HG03159 (cell line): ENCODE measurements at regions not wholly inside any gene's neighbourhood (a gene's known extent, or its start where the extent isn't known, plus 50 kb on each side); places are given as distances from the start of the nearest gene placed in this dataset.
"Not testable (repeated sequence)": the region's sequence is repeated elsewhere in the genome, so short reads cannot be mapped to it uniquely, and the experiment has no call there.

Experiments used
- ATAC-seq: cut with Tn5 transposase; IDR thresholded peaks from one replicate; pipeline ENCODE4 v1.9.1; 2021; ENCODE audit warnings: mild to moderate bottlenecking, moderate library complexity; ENCODE audit not compliant: unreplicated experiment

GRCh38 chr5:92548346-92548745 is 1032.7 kb downstream of the NR2F1-AS1 start:
- no peak for ATAC-seq

GRCh38 chr5:92544596-92544995 is 1036.4 kb downstream of the NR2F1-AS1 start:
- ATAC-seq: no peak

GRCh38 chr5:92544036-92544435 is 1037.0 kb downstream of the NR2F1-AS1 start:
- ATAC-seq: no peak

- ATAC-seq: no peak
Measured at GRCh38 chr5:92543201-92543600, 1037.8 kb downstream of the NR2F1-AS1 start.

- ATAC-seq: not testable (repeated sequence)
Measured at GRCh38 chr5:92542017-92542416, 1039.0 kb downstream of the NR2F1-AS1 start.

GRCh38 chr5:92527311-92528078 is 1053.5 kb downstream of the NR2F1-AS1 start:
- ATAC-seq: peak; percentile 73

- ATAC-seq: no peak
Measured at GRCh38 chr5:92525131-92525530, 1055.9 kb downstream of the NR2F1-AS1 start.

GRCh38 chr5:92519811-92520632 is 1061.0 kb downstream of the NR2F1-AS1 start:
- ATAC-seq: no peak

GRCh38 chr5:92518318-92518904 is 1062.6 kb downstream of the NR2F1-AS1 start:
- ATAC-seq: peak; percentile 99

- no peak for ATAC-seq
Measured at GRCh38 chr5:92514896-92515295, 1066.1 kb downstream of the NR2F1-AS1 start.

- ATAC-seq: no peak
Measured at GRCh38 chr5:92513067-92513466, 1068.0 kb downstream of the NR2F1-AS1 start.

- no peak for ATAC-seq
Measured at GRCh38 chr5:92508271-92508670, 1072.7 kb downstream of the NR2F1-AS1 start.

GRCh38 chr5:92505925-92506324 is 1075.1 kb downstream of the NR2F1-AS1 start:
- ATAC-seq: no peak

- no peak for ATAC-seq
Measured at GRCh38 chr5:92505145-92505544, 1075.9 kb downstream of the NR2F1-AS1 start.

- no peak for ATAC-seq
Measured at GRCh38 chr5:92504346-92504745, 1076.7 kb downstream of the NR2F1-AS1 start.

GRCh38 chr5:92500752-92501151 is 1080.3 kb downstream of the NR2F1-AS1 start:
- no peak for ATAC-seq

GRCh38 chr5:92496545-92496944 is 1084.5 kb downstream of the NR2F1-AS1 start:
- no peak for ATAC-seq

- ATAC-seq: no peak
Measured at GRCh38 chr5:92494508-92494907, 1086.5 kb downstream of the NR2F1-AS1 start.

- no peak for ATAC-seq
Measured at GRCh38 chr5:92492908-92493307, 1088.1 kb downstream of the NR2F1-AS1 start.

- no peak for ATAC-seq
Measured at GRCh38 chr5:92484484-92484883, 1096.5 kb downstream of the NR2F1-AS1 start.

- no peak for ATAC-seq
Measured at GRCh38 chr5:92472981-92473566, 1090.0 kb upstream of the ARRDC3 start.
